IPS-NIHi7 (cell line): ENCODE measurements at regions not wholly inside any gene's neighbourhood (a gene's known extent, or its start where the extent isn't known, plus 50 kb on each side); places are given as distances from the start of the nearest gene placed in this dataset.
A peak's percentile ranks its signal among the peaks of the same experiment; 100 is the strongest.

Source experiments
- DNase-seq: peaks from one replicate; pipeline ENCODE4 v3.0.0; 2012; ENCODE audit warnings: mixed read lengths; ENCODE audit errors: extremely low spot score

DNA sequence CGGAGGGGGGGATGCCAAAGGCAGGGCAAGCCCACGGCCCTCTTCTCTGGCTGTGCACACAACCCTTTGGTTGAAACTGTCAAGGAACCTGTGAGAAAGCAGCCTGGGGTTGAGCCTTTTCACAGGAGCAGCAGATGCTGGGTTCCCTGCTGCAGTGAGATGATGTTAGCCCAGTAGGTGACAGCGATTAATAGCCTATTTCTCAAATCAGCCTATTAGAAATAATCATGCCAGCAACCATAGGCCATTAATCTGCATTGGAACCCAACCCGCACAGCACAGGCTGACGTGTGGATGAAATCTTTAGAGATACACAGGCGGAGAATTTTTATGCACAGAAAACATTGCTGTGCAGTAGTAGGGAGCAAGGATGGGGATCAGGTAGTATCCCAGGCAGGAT lies 637.5 kb downstream of the AJAP1 start:
- DNase-seq = no peak

DNA sequence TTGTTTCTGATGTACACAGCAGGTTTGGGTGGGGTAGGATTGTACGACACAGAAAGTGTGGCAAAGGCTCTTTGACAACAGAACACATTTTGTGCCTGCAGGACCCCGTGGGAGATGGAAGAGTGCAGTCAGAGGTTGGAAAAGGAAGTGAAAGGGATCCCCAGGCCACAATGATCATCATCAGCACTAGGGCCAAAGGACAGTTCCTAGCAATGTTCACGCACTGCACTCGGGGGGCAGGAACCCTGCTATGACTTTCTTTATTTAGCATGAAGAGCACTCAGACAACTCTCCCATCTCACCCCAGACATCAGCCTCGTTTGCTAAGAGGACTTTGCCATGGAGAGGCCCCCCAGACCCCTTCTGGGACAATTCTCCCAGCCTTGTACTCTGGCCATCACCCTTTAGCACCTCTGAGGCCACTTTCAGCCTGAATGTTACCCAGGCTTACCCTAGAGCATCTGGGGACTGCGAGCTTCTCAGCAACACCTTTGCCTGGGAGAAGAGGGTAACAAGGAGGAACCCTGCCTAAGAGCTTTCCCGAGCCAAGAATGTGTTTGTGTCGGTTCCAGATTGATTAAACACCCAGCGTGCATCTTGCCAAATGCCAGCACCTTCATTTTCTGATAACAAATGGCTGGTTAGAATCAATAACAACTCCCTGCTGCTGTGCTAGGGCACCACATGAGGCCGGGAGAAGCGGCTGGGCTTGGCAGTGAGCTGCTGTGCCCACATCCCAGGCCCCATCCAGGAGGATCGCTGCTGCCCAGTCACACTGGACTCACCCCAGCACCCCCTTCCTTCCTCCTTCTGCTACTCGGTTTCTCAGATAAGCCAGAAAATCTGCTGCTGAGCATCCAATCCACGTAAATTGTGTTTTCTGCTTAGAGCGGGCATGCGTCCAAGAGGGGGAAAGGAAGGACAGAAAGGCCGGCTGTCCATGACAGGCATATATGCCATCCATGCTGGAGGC lies 633.1 kb downstream of the AJAP1 start:
- no peak for DNase-seq

DNA sequence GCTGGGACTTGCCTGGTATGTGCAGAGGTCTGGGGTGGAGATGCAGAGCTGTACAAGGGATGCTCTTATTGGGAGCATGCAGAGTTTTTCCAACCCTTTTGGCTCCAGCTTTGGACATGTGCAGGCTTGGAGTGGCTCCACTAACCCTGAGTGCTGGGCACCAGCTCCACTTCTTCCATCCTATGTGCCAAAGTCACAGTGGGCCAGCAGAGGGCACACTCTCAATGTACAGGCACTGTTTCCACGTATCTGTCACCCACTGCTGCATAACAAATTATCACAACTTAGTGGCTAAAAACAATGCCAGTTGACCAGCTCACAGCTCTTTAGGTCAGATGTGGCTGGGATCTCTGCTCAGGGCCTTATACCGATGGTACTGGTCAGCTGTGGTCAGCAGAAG lies 631.8 kb downstream of the AJAP1 start:
- DNase-seq = no peak

GRCh38 chr1:5274527-5274926 lies 620.1 kb downstream of the AJAP1 start:
- DNase-seq = no peak

- DNase-seq = peak; percentile 52
Observed at GRCh38 chr1:5273280-5274003, 619.0 kb downstream of the AJAP1 start.

GRCh38 chr1:5272325-5272724 lies 617.9 kb downstream of the AJAP1 start:
- DNase-seq = no peak

- DNase-seq = no peak
Observed at GRCh38 chr1:5271264-5271663, 616.9 kb downstream of the AJAP1 start.

DNA sequence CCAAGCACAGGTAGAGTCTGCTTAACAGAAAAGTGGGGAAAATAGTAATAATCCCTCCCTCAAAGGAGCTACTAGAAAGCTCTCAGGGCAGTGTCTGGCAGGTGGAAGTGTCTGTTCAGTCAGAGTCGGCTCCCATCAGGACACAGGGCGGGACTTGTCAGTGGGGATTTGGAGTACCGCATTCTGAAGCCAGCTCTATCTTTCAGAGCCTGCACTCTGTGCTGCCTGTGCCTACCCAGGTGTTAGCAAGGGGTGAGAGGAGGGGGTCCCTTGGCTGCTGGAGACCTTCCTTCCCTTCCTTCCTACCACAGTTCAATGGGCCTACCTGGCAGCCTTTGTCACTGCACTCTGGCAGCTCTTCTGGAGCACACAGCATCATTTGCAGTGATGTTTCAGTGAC lies 615.5 kb downstream of the AJAP1 start:
- DNase-seq = no peak

DNA sequence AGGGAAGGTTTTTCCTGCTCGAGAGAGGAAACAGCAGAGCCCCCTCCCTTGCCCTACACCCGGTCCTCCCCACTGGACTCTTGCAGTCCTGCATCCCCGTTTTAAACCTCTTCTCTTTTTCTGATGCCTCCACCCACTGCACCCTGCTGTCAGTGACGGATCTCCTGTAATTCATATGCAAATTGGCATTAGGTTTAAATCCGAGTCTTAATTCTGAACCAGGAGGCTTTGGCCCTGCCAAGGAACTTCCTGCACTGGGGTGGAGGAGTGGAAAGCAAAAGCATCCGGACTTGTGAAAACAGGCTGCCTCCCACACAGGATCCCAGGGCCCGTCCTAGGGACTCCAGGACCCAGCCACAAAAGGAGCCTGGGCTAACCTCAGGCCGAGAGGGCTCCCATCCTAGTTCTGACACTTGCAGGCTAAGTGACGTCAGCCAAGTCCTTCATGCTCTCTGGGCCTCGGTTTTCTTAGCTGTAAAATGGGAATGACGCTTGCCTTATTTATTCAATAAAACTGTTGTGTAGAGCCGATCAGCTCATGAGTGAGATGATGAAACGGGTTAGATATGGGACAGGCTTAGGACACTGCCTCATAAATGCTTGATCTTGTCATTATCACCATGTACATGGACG lies 613.3 kb downstream of the AJAP1 start:
- DNase-seq = peak; percentile 50

DNA sequence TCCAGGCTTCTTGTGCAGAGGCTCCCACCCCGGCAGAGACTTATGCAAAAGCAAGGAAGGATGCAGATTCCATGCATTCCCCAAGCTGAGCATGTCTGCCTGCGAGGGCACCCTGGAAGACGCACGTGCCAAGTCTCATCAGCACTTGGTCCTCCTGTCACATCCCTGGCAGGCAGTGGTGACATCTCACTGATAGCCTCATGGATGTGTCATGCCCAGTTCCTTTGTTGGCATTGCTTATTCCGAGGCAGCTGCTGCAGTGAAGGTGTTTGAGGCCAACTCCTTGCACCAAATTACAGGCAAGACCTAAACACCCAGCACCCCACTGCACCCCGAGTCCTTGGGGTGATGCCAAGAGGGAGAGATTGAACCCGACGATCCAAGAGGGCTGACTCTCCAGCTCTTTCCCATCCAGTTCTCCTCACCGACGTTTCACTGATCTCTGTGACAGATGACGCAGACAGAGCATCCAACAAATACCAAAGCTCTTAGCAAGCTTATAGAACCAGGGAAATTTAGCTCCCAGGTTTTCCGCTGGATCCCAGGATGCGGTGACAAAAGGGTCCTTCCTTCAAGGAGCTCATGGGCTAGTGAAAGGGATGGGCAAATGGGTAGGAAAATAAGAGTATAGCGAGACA lies 611.1 kb downstream of the AJAP1 start:
- no peak for DNase-seq

GRCh38 chr1:5264476-5264875 lies 610.1 kb downstream of the AJAP1 start:
- no peak for DNase-seq

GRCh38 chr1:5256793-5257192 lies 602.4 kb downstream of the AJAP1 start:
- no peak for DNase-seq

- DNase-seq = no peak
Observed at GRCh38 chr1:5254975-5255374, 600.6 kb downstream of the AJAP1 start.

DNA sequence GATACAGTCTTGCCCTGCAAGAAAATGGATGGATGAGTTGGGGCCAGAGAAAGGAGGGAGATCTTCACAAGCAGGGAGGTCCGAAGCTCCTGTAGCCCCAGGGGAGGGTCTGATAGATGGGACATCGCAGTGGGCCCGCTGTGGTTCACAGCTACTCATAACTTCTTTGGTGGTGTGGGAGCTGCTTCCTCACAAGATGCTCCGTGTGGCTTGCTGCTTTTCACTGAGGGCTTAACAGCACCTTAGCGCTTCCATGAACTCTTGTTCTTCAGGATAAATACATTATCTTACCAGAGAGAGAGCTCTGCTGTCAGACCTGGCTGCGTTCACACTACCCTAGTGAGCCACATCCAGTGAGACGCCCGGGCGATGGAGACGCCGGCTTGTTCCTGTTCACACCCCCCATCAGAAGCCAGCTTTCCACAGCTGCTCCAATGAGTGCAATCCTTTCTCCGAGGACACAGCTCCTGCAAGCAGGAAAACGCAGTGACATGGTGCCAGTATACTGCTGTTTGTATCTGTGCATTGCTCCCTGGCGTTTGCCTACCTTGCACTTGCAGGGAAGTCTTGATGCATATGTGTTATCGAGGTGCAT lies 599.8 kb downstream of the AJAP1 start:
- no peak for DNase-seq

DNA sequence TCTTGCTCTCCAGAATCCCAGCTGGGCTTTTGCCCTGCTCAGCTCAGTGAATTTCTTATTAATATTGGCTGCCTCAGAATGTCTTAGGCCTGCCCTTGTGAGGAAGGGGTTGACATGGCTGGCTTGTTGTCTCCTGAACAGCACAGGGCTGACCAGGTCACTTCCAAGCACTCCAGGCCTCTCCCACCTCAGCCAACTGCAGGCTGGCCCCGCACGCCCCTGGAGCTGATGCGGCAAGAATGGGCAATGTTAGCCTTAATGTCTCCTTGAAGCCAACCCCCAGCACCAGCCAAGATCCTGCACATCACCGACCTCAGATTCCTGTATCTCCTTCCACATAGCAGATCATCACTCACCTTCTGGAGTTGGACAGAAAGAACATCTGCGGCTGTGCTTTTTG lies 598.6 kb downstream of the AJAP1 start:
- DNase-seq = no peak

DNA sequence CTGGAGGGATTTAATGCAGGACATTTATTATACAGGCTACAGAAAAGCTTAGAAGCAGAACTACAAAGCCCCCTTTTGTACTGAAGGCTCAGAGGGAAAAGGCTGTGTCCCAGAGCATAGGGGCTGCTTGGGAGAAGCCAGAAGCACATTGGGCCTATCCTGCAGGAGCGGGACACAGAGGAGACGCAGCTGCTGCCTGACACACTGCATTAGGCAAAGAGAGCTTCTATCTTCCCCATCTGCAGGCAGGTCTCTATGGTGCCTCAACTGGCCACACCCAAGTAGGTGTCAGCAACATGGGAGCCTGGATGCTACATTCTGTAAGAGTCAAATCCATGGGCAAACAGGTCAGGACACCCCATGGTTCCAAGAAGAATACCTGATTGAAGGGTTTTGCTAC lies 595.9 kb downstream of the AJAP1 start:
- DNase-seq = no peak

GRCh38 chr1:5245348-5245747 lies 590.9 kb downstream of the AJAP1 start:
- DNase-seq = no peak

GRCh38 chr1:5244631-5245285 lies 590.3 kb downstream of the AJAP1 start:
- DNase-seq = no peak

- no peak for DNase-seq
Observed at GRCh38 chr1:5242850-5243249, 588.4 kb downstream of the AJAP1 start.

DNA sequence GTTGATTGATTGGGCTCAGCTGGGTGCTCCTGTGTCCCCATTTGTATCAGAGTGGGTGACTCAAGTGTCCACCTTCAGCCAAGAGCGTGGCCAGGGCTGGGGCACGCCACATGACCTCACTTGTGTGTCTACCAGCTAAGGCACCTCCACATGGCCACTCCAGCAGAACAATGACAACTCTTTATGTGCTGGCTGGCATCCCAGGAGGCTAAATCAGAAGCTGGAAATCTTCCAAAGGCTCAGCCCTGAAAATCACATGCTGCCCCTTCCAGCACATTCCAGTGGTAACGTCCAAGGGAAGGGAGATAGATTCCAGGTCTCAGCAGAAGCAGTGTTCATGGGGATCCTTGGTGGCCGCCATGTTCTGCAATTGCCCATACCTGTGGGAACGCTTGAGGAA lies 585.5 kb downstream of the AJAP1 start:
- DNase-seq = no peak
